CD4-positive, alpha-beta memory T cell (primary cell): ENCODE measurements at regions not wholly inside any gene's neighbourhood (a gene's known extent, or its start where the extent isn't known, plus 50 kb on each side); places are given as distances from the start of the nearest gene placed in this dataset.

Experiments
- CTCF ChIA-PET: fragments of 350-600 bp; sonication (Branson Sonifier 250); formaldehyde crosslinking; loops from one replicate; lab custom pipeline; 2021; ENCODE audit warnings: inconsistent platforms; ENCODE audit not compliant: partially characterized antibody; lab: Charles Lee
- POLR2A ChIA-PET: fragments of 350-600 bp; sonication (Branson Sonifier 250); formaldehyde crosslinking; loops from one replicate; lab custom pipeline; 2021; ENCODE audit not compliant: partially characterized antibody; lab: Charles Lee
- DNase-seq, 5 donors: peaks; one replicate each; pipeline versions ENCODE4 v3.0.0 to v3.0.0-alpha.2; 2020 to 2022; ENCODE audit warnings: mixed read lengths in 1 of 5
- H3K27ac ChIP-seq: one replicate; pipeline ENCODE4 v1.7.0; 2013; ENCODE audit warnings: low read depth, low read length
- H3K27me3 ChIP-seq: 2 replicates; pipeline ENCODE4 v1.7.0; 2013; ENCODE audit warnings: mild to moderate bottlenecking, low read length, moderate library complexity; ENCODE audit not compliant: insufficient read depth
- H3K36me3 ChIP-seq: 2 replicates; pipeline ENCODE4 v1.7.0; 2013; ENCODE audit warnings: mild to moderate bottlenecking, low read length, moderate library complexity; ENCODE audit not compliant: insufficient read depth
- H3K4me1 ChIP-seq: 2 replicates; pipeline ENCODE4 v1.7.0; 2013; ENCODE audit warnings: mild to moderate bottlenecking, low read length, moderate library complexity; ENCODE audit not compliant: insufficient read depth
- H3K4me3 ChIP-seq, 2 donors: one replicate each; pipeline ENCODE4 v1.7.0; 2013; ENCODE audit warnings: low read length in 2 of 2, mild to moderate bottlenecking in 1 of 2
- H3K9me3 ChIP-seq, 2 donors: one replicate each; pipeline ENCODE4 v1.7.0; 2013; ENCODE audit warnings: low read length in 2 of 2, control low read depth in 1 of 2; ENCODE audit not compliant: control insufficient read depth in 1 of 2
- H3K27ac Mint-ChIP-seq, 7 donors: one replicate each; pipeline ENCODE4 v1.8.0; 2020 to 2021; ENCODE audit warnings: mixed read lengths in 7 of 7, mild to moderate bottlenecking in 6 of 7, inconsistent platforms in 3 of 7, moderate library complexity in 3 of 7
- H3K27me3 Mint-ChIP-seq, 2 donors: one replicate each; pipeline ENCODE4 v1.8.0; 2020 to 2021; ENCODE audit warnings: mixed read lengths in 2 of 2
- H3K36me3 Mint-ChIP-seq, 2 donors: one replicate each; pipeline ENCODE4 v1.8.0; 2020 to 2021; ENCODE audit warnings: mixed read lengths in 2 of 2, inconsistent platforms in 1 of 2, mild to moderate bottlenecking in 1 of 2
- H3K4me1 Mint-ChIP-seq, 4 donors: one replicate each; pipeline ENCODE4 v1.8.0; 2020 to 2021; ENCODE audit warnings: mixed read lengths in 4 of 4, mild to moderate bottlenecking in 1 of 4
- H3K4me3 Mint-ChIP-seq, 8 donors: one replicate each; pipeline ENCODE4 v1.8.0; 2020 to 2021; ENCODE audit warnings: mixed read lengths in 8 of 8, mild to moderate bottlenecking in 7 of 8, moderate library complexity in 6 of 8, inconsistent platforms in 3 of 8
- H3K9me3 Mint-ChIP-seq, 8 donors: one replicate each; pipeline ENCODE4 v1.8.0; 2020 to 2021; ENCODE audit warnings: mixed read lengths in 8 of 8, mild to moderate bottlenecking in 5 of 8, inconsistent platforms in 3 of 8, moderate library complexity in 1 of 8
- intact Hi-C: fragments of 100-400 bp; cut with micrococcal nuclease; formaldehyde crosslinking; loops from one replicate; pipeline ENCODE4 v1.15.1; 2023

DNA sequence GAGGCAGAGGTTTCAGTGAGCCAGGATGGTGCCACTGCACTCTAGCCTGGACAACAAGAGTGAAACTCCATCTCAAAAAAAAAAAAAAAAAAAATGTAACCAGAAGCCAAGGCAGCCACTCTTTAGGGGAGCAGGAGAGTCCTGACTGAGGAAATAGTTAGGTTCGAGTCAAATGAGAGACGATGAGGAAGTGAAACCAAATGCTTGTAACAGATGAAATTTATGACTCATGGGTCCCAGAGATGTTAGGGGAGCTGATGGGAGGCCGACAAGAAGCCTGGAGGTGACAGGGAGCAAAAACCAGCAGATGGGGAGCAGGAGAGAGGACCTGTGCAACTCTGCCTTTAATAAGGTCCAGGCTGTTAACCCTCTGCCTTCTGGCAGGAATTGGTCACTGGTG, 756.1 kb upstream of the DDX18 start:
- no peak overlapping the region for H3K27ac Mint-ChIP-seq
- CTCF ChIA-PET, result no interaction called here
- H3K27me3 ChIP-seq, result no peaks in the 10 kb centered on the region
- peaks cover 0 to 24% (median 4%) of the 10 kb centered on the region in 8 donors for H3K9me3 Mint-ChIP-seq
- no peaks in the 10 kb centered on the region for H3K36me3 Mint-ChIP-seq
- no peak overlapping the region for H3K27ac ChIP-seq
- POLR2A ChIA-PET, result no interaction called here
- no peak for DNase-seq
- intact Hi-C loops, result no loop called here
- no peak overlapping the region for H3K4me3 ChIP-seq
- peaks cover 0 to 2% (median 0%) of the 10 kb centered on the region in 4 donors for H3K4me1 Mint-ChIP-seq
- H3K36me3 ChIP-seq, result no peaks in the 10 kb centered on the region
- no peaks in the 10 kb centered on the region for H3K27me3 Mint-ChIP-seq
- H3K4me1 ChIP-seq, result no peaks in the 10 kb centered on the region
- no peaks in the 10 kb centered on the region for H3K9me3 ChIP-seq
- H3K4me3 Mint-ChIP-seq, result no peak overlapping the region

DNA sequence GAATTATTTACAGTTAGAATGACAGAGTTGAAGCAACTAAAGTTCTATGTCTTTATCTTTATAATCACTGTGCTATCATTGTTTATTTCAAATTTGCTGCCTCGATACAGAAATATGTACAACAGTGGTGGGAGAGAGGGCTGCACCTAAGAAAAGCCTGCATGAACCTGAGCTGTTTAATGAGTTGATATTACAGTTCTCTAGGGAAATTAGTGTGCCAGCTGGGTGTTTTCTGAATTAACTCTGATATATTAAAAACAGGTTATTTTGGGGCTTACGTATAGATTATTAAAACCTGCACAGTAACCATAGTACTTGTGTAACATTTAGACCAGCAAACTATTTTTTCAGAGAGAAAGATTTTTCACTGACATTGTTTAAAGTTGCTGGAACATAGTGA, 750.5 kb upstream of the DDX18 start:
- intact Hi-C loops, result no loop called here
- Mint-ChIP-seq H3K4me3 (no peak overlapping the region), H3K27ac (no peak overlapping the region), H3K9me3 (peaks cover 0 to 8% (median 6%) of the 10 kb centered on the region in 8 donors), H3K27me3 (no peaks in the 10 kb centered on the region), H3K4me1 (no peaks in the 10 kb centered on the region), H3K36me3 (no peaks in the 10 kb centered on the region)
- Histone ChIP-seq H3K4me1 (no peaks in the 10 kb centered on the region), H3K9me3 (no peaks in the 10 kb centered on the region), H3K27me3 (no peaks in the 10 kb centered on the region), H3K36me3 (no peaks in the 10 kb centered on the region), H3K27ac (no peak overlapping the region), H3K4me3 (no peak overlapping the region)
- CTCF ChIA-PET, result no interaction called here
- POLR2A ChIA-PET, result no interaction called here
- DNase-seq, result no peak

DNA sequence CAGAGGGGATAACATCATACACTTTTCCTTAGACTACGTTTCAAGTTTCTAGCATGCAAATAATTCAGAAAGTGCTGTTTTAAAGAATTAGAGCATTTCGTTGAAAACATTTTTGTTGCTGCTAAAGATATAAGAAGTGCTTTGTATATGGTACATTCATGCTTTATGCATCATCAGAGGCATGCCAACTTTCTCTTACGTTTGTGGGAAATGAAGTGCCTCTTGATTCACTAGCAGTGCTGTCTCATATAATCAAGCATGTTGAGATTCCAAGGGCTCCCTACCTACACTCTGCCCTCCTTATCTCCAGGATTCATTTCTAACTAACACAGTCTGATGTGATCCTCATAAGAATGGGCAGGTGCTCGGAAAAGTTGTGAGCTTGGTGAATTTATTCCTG, 748.6 kb upstream of the DDX18 start:
- no peak overlapping the region for H3K27ac ChIP-seq
- Mint-ChIP-seq H3K4me1 (no peaks in the 10 kb centered on the region), H3K9me3 (peaks cover 0 to 9% (median 3%) of the 10 kb centered on the region in 8 donors)

DNA sequence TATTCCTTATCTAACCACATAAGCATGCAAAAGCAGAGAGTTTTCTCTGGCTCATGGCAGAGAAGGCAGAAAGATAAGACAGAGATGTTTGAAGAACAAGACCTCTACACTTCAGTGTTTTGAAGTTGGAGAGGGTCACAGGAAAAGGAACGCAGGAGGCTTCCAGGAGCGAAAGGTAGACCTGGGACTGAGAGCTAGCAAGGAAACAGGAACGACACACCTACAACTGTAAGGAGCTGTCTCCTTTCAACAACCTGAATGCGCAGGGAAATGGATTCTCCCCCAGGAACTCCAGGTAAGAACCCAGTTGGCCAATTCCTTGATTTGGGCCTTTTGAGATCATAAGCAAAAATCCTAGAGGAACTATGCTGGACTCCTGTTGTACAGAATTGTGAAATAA, 746.6 kb upstream of the DDX18 start:
- ChIA-PET POLR2A (no interaction called here), CTCF (no interaction called here)
- H3K4me1 Mint-ChIP-seq, result no peaks in the 10 kb centered on the region
- DNase-seq, result no peak
- intact Hi-C loops, result no loop called here
- H3K36me3 Mint-ChIP-seq, result no peaks in the 10 kb centered on the region
- no peaks in the 10 kb centered on the region for H3K27me3 Mint-ChIP-seq
- Histone ChIP-seq H3K27me3 (no peaks in the 10 kb centered on the region), H3K4me1 (no peaks in the 10 kb centered on the region), H3K27ac (no peak overlapping the region), H3K9me3 (no peaks in the 10 kb centered on the region), H3K36me3 (no peaks in the 10 kb centered on the region), H3K4me3 (no peak overlapping the region)
- H3K4me3 Mint-ChIP-seq, result no peak overlapping the region
- peaks cover 0 to 11% (median 5%) of the 10 kb centered on the region in 8 donors for H3K9me3 Mint-ChIP-seq
- H3K27ac Mint-ChIP-seq, result no peak overlapping the region

More for the DNA sequence above, 748.6 kb upstream of the DDX18 start:
- intact Hi-C loops, result no loop called here
- Histone ChIP-seq H3K36me3 (no peaks in the 10 kb centered on the region), H3K27me3 (no peaks in the 10 kb centered on the region), H3K4me3 (no peak overlapping the region), H3K9me3 (no peaks in the 10 kb centered on the region), H3K4me1 (no peaks in the 10 kb centered on the region)
- Mint-ChIP-seq H3K36me3 (no peaks in the 10 kb centered on the region), H3K27me3 (no peaks in the 10 kb centered on the region), H3K27ac (no peak overlapping the region), H3K4me3 (no peak overlapping the region)
- DNase-seq, result no peak
- POLR2A ChIA-PET, result no interaction called here
- CTCF ChIA-PET, result no interaction called here

DNA sequence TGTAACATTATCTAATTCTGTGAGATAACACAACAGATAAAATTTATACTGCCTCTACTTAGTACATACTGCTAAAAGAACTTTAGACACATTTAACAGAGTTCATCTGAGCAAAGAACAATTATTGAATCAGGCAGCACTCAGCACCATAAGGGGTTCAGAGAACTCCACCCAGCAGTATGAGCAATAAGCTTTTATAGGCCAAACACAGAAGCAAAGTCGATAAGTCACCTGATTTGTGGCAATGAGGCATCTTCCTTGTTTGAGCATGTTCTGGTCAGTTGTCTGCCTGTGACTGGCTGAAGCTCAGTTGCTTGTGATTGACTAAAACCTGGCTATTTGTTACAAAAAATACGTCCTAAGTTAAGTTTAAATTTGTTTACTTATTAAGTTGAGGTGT, 746.1 kb upstream of the DDX18 start:
- H3K27ac Mint-ChIP-seq, result no peak overlapping the region
- intact Hi-C loops, result no loop called here
- no peak overlapping the region for H3K27ac ChIP-seq
- no peaks in the 10 kb centered on the region for H3K4me1 Mint-ChIP-seq
- no peaks in the 10 kb centered on the region for H3K36me3 ChIP-seq
- ChIA-PET POLR2A (no interaction called here), CTCF (no interaction called here)
- peaks cover 0 to 11% (median 5%) of the 10 kb centered on the region in 8 donors for H3K9me3 Mint-ChIP-seq
- H3K4me1 ChIP-seq, result no peaks in the 10 kb centered on the region
- H3K4me3 ChIP-seq, result no peak overlapping the region
- no peaks in the 10 kb centered on the region for H3K27me3 ChIP-seq
- no peaks in the 10 kb centered on the region for H3K36me3 Mint-ChIP-seq
- DNase-seq, result no peak
- no peaks in the 10 kb centered on the region for H3K27me3 Mint-ChIP-seq
- H3K4me3 Mint-ChIP-seq, result no peak overlapping the region
- no peaks in the 10 kb centered on the region for H3K9me3 ChIP-seq

DNA sequence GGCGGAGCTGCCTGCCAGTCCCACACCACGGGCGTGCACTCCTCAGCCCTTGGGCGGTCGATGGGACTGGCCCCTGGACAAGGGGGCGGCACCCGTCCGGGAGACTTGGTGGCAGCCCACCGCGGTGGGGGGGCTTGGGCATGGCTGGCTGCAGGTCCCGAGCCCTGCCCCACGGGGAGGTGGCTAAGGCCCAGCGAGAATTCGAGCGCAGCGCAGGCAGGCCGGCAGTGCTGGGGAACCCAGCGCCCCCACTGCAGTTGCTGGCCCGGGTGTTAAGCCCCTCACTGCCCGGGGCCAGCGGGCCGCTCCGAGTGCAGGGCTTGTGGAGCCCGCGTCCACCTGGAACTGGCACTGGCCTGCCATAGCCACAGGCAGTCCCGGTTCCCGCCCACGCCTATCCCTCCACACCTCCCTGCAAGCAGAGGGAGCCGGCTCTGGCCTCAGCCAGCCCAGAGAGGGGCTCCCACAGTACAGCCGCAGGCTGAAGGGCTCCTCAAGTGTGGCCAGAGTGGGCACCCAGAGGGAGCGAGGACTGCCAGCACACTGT, 742.9 kb upstream of the DDX18 start:
- H3K4me3 Mint-ChIP-seq, result no peak overlapping the region
- no peak overlapping the region for H3K27ac ChIP-seq
- no peaks in the 10 kb centered on the region for H3K4me1 Mint-ChIP-seq
- no peak overlapping the region for H3K27ac Mint-ChIP-seq
- intact Hi-C loops, result no loop called here
- no peak overlapping the region for H3K4me3 ChIP-seq
- H3K27me3 Mint-ChIP-seq, result no peaks in the 10 kb centered on the region
- peaks cover 2 to 15% (median 6%) of the 10 kb centered on the region in 8 donors for H3K9me3 Mint-ChIP-seq
- H3K36me3 ChIP-seq, result no peaks in the 10 kb centered on the region
- DNase-seq, result no peak
- H3K27me3 ChIP-seq, result no peaks in the 10 kb centered on the region
- no peaks in the 10 kb centered on the region for H3K4me1 ChIP-seq
- POLR2A ChIA-PET, result no interaction called here
- H3K9me3 ChIP-seq, result no peaks in the 10 kb centered on the region
- no peaks in the 10 kb centered on the region for H3K36me3 Mint-ChIP-seq
- CTCF ChIA-PET, result no interaction called here

DNA sequence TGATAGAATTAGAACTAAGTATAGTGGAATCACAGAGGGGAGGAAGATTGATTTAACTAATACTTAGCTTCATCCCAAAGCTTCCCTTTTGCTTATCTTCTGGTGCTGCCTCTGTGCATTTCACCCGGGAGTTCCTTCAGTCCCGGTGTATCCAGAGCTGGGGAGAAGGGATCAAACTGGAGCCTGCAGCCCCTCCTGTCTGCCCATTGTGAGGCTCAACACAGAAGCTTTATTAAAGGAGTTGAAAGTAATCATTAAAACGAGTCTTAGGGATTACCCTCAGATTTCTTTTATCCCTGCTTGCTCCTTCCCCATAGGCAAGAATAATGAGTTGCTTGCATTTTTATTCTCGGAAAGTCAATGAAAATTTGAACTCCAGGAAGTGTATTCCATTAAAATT, 739.7 kb upstream of the DDX18 start:
- H3K4me1 Mint-ChIP-seq, result no peaks in the 10 kb centered on the region
- POLR2A ChIA-PET, result no interaction called here
- CTCF ChIA-PET, result no interaction called here
- peaks cover 0 to 24% (median 12%) of the 10 kb centered on the region in 8 donors for H3K9me3 Mint-ChIP-seq
- Histone ChIP-seq H3K27me3 (no peaks in the 10 kb centered on the region), H3K27ac (no peak overlapping the region), H3K9me3 (no peaks in the 10 kb centered on the region), H3K4me3 (no peak overlapping the region), H3K36me3 (no peaks in the 10 kb centered on the region), H3K4me1 (no peaks in the 10 kb centered on the region)
- H3K27ac Mint-ChIP-seq, result no peak overlapping the region
- no peaks in the 10 kb centered on the region for H3K27me3 Mint-ChIP-seq
- intact Hi-C loops, result no loop called here
- no peaks in the 10 kb centered on the region for H3K36me3 Mint-ChIP-seq
- no peak overlapping the region for H3K4me3 Mint-ChIP-seq
- no peak for DNase-seq

DNA sequence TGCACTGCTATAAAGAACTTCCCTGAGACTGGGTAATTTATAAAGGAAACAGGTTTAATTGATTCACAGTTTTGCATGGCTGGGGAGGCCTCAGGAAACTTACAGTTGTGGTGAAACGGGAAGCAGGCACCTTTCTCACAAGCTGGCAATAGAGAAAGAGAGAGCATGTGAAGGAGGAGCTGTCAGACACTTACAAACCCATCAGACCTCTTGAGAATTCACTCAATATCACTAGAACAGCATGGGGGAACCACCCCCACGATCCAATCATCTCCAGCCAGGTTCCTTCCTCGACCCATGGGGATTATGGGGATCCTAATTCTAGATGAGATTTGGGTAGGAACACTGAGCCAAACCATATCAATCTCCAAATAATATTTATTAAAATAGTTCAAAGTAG, 729.2 kb upstream of the DDX18 start:
- Mint-ChIP-seq H3K4me1 (no peaks in the 10 kb centered on the region), H3K36me3 (no peaks in the 10 kb centered on the region), H3K27me3 (no peaks in the 10 kb centered on the region), H3K4me3 (no peak overlapping the region), H3K27ac (no peak overlapping the region), H3K9me3 (peaks cover 0 to 14% (median 6%) of the 10 kb centered on the region in 8 donors)
- CTCF ChIA-PET, result no interaction called here
- POLR2A ChIA-PET, result no interaction called here
- no peak overlapping the region for H3K27ac ChIP-seq
- no peak for DNase-seq
- H3K36me3 ChIP-seq, result no peaks in the 10 kb centered on the region
- intact Hi-C loops, result no loop called here
- H3K9me3 ChIP-seq, result no peaks in the 10 kb centered on the region
- H3K27me3 ChIP-seq, result no peaks in the 10 kb centered on the region
- H3K4me1 ChIP-seq, result no peaks in the 10 kb centered on the region
- H3K4me3 ChIP-seq, result no peak overlapping the region
